ENCODE measurements at regions not wholly inside any gene's neighbourhood (a gene's known extent, or its start where the extent isn't known, plus 50 kb on each side); places are given as distances from the start of the nearest gene placed in this dataset.

DNA sequence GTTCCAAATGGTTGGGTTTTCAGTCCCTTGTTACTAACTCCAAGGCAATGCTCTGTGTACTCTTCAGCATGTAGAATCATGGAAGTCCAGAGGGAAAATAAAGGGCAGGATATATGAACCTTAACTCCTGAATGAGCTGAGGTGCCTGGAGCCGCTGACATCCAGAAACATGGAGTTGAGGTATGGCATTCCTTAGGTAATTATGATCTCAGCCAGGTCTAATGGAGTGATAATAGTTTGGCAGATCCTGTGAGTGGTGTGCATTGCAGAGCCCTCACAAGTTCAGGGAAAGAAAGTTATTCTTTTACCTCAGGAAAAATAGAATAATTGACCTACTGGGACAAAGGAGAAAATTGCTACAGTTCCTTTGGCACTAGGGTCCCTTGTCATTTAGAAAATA is 369.1 kb downstream of the ZNF608 start (continued):
- TF ChIP-seq BCL11A (IDR thresholded peaks at IDR 0.05; ENCODE audit: low read depth in 2 of 2, low read length in 2 of 2) (no peak), CBX5 (IDR thresholded peaks at IDR 0.05; ENCODE audit: low read depth, low read length) (no peak)

Data from H1 (cell line).